A549 (cell line): ENCODE measurements at regions not wholly inside any gene's neighbourhood (a gene's known extent, or its start where the extent isn't known, plus 50 kb on each side); places are given as distances from the start of the nearest gene placed in this dataset.

Source experiments
- BCL3 ChIP-seq: fragments of >200 bp; sonication (Bioruptor Twin); formaldehyde crosslinking; IDR thresholded peaks from 3 replicates; pipeline ENCODE4 v1.6.1; 2016
- CEBPB ChIP-seq, 2 experiments: fragments of >200 bp in 1 of 2; sonication (Bioruptor Twin) in 1 of 2; formaldehyde crosslinking in 1 of 2; IDR thresholded peaks; 2 replicates each; pipeline ENCODE4 v1.6.1; 2012 to 2016
- CTCF ChIP-seq: fragments of >200 bp; sonication (Bioruptor Twin); formaldehyde crosslinking; IDR thresholded peaks from 3 replicates; pipeline ENCODE4 v1.5.1; 2016
- EP300 ChIP-seq, 2 experiments: fragments of >200 bp; sonication (Bioruptor Twin); formaldehyde crosslinking; IDR thresholded peaks; 2 replicates in 1 of 2; 3 replicates in 1 of 2; pipeline ENCODE4 v1.6.1; 2016 to 2017
- JUN ChIP-seq, 2 experiments: fragments of >200 bp; sonication (Bioruptor Twin); formaldehyde crosslinking; IDR thresholded peaks; 2 replicates in 1 of 2; 3 replicates in 1 of 2; pipeline ENCODE4 v1.6.1; 2016 to 2017
- POLR2A ChIP-seq: IDR thresholded peaks from 2 replicates; pipeline ENCODE4 v1.6.1; 2012; ENCODE audit warnings: mild to moderate bottlenecking, low read length
- REST ChIP-seq: fragments of 200-600 bp; sonication (generic); IDR thresholded peaks from 2 replicates; pipeline ENCODE4 v1.6.1; 2016; ENCODE audit warnings: antibody characterized with exemption, mild to moderate bottlenecking, moderate library complexity
- RFX5 ChIP-seq: fragments of 450-650 bp; IDR thresholded peaks from 2 replicates; pipeline ENCODE4 v1.7.1; 2014; ENCODE audit warnings: antibody characterized with exemption, mild to moderate bottlenecking, moderate library complexity

- TF ChIP-seq POLR2A (no peak), RFX5 (no peak), CEBPB (IDR thresholded peaks at IDR 0.05) (no peak), EP300 (IDR thresholded peaks at IDR 0.05) (no peak), CTCF (no peak), REST (no peak), JUN (IDR thresholded peaks at IDR 0.05) (no peak), BCL3 (no peak)
These were observed 338.2 kb upstream of the SLCO3A1 start for GRCh38 chr15:91515188-91515754.
